ENCODE measurements at regions not wholly inside any gene's neighbourhood (a gene's known extent, or its start where the extent isn't known, plus 50 kb on each side); places are given as distances from the start of the nearest gene placed in this dataset.

- TF ChIP-seq POLR2A (IDR thresholded peaks at IDR 0.05; ENCODE audit: low read depth, low read length) (no peak), POLR2AphosphoS5 (IDR thresholded peaks at IDR 0.05; ENCODE audit: low read depth, low read length) (no peak)
These were observed 87.0 kb downstream of the CD164 start for GRCh38 chr6:109295109-109295773.

Measured in GM12892 (cell line).